ENCODE measurements at regions not wholly inside any gene's neighbourhood (a gene's known extent, or its start where the extent isn't known, plus 50 kb on each side); places are given as distances from the start of the nearest gene placed in this dataset.

GRCh38 chrX:8235026-8235425 is 64.0 kb upstream of the VCX2 start:
- no peak for DNase-seq (ENCODE audit: low read depth, low spot score)
- dilution Hi-C loops (cut with MboI; ENCODE audit: extremely low pct_ligation_motif_present, low sequenced_read_pairs) = no loop called here

GRCh38 chrX:8237718-8238117 is 66.7 kb upstream of the VCX2 start:
- TF ChIP-seq EZH2 (IDR thresholded peaks at IDR 0.05; ENCODE audit: low read length) = no peak
- no peak for TF ChIP-seq CTCF (optimal IDR thresholded peaks at IDR 0.05 in 1 of 3, IDR thresholded peaks at IDR 0.05 in 1 of 3, conservative IDR thresholded peaks at IDR 0.05 in 1 of 3; ENCODE audit: extremely low read depth in 1 of 3, insufficient read depth in 2 of 3, low read length in 3 of 3)
- Histone ChIP-seq H3K4me3 (ENCODE audit: control insufficient read depth in 2 of 3, extremely low read depth in 1 of 3, insufficient read depth in 2 of 3, low read depth in 1 of 3, low read length in 3 of 3) (no peak overlapping the region), H2AFZ (ENCODE audit: control insufficient read depth, low read length) (no peak overlapping the region), H3K4me1 (ENCODE audit: control insufficient read depth, extremely low read depth, insufficient read depth, low read length) (no peaks in the 10 kb centered on the region), H4K20me1 (ENCODE audit: control insufficient read depth, extremely low read depth, insufficient read depth, low read length) (no peaks in the 10 kb centered on the region), H3K27ac (ENCODE audit: control insufficient read depth, insufficient read depth, low read length) (no peak overlapping the region), H3K9me3 (ENCODE audit: control insufficient read depth, low read depth, low read length) (no peaks in the 10 kb centered on the region), H3K36me3 (ENCODE audit: control insufficient read depth in 2 of 2, extremely low read depth in 1 of 2, insufficient read depth in 2 of 2, low read length in 2 of 2) (no peaks in the 10 kb centered on the region), H3K79me2 (ENCODE audit: control insufficient read depth, insufficient read depth, low read length) (no peaks in the 10 kb centered on the region), H3K27me3 (ENCODE audit: control insufficient read depth, extremely low read depth, insufficient read depth, low read length) (no peaks in the 10 kb centered on the region), H3K9ac (ENCODE audit: control insufficient read depth, extremely low read depth, insufficient read depth, low read length) (no peak overlapping the region), H3K4me2 (ENCODE audit: control insufficient read depth, extremely low read depth, insufficient read depth, low read depth, low read length) (no peak overlapping the region), H3K9me1 (ENCODE audit: control insufficient read depth, extremely low read depth, insufficient read depth, low read length) (no peaks in the 10 kb centered on the region)
- dilution Hi-C loops (cut with MboI; ENCODE audit: extremely low pct_ligation_motif_present, low sequenced_read_pairs) = no loop called here
- DNase-seq (ENCODE audit: low read depth, low spot score) (no peak), FAIRE-seq (no peak)

More at GRCh38 chrX:8235026-8235425, 64.0 kb upstream of the VCX2 start:
- Histone ChIP-seq H3K27ac (ENCODE audit: control insufficient read depth, insufficient read depth, low read length) (no peak overlapping the region), H3K4me1 (ENCODE audit: control insufficient read depth, extremely low read depth, insufficient read depth, low read length) (no peaks in the 10 kb centered on the region), H2AFZ (ENCODE audit: control insufficient read depth, low read length) (no peak overlapping the region), H3K9ac (ENCODE audit: control insufficient read depth, extremely low read depth, insufficient read depth, low read length) (no peak overlapping the region), H3K4me2 (ENCODE audit: control insufficient read depth, extremely low read depth, insufficient read depth, low read depth, low read length) (no peak overlapping the region), H3K4me3 (ENCODE audit: control insufficient read depth in 2 of 3, extremely low read depth in 1 of 3, insufficient read depth in 2 of 3, low read depth in 1 of 3, low read length in 3 of 3) (no peak overlapping the region), H3K9me1 (ENCODE audit: control insufficient read depth, extremely low read depth, insufficient read depth, low read length) (no peaks in the 10 kb centered on the region), H3K9me3 (ENCODE audit: control insufficient read depth, low read depth, low read length) (no peaks in the 10 kb centered on the region), H3K36me3 (ENCODE audit: control insufficient read depth in 2 of 2, extremely low read depth in 1 of 2, insufficient read depth in 2 of 2, low read length in 2 of 2) (no peaks in the 10 kb centered on the region), H3K79me2 (ENCODE audit: control insufficient read depth, insufficient read depth, low read length) (no peaks in the 10 kb centered on the region), H3K27me3 (ENCODE audit: control insufficient read depth, extremely low read depth, insufficient read depth, low read length) (no peaks in the 10 kb centered on the region), H4K20me1 (ENCODE audit: control insufficient read depth, extremely low read depth, insufficient read depth, low read length) (no peaks in the 10 kb centered on the region)
- no peak for TF ChIP-seq CTCF (optimal IDR thresholded peaks at IDR 0.05 in 1 of 3, IDR thresholded peaks at IDR 0.05 in 1 of 3, conservative IDR thresholded peaks at IDR 0.05 in 1 of 3; ENCODE audit: extremely low read depth in 1 of 3, insufficient read depth in 2 of 3, low read length in 3 of 3)
- TF ChIP-seq EZH2 (IDR thresholded peaks at IDR 0.05; ENCODE audit: low read length) = no peak
- FAIRE-seq = no peak
